ENCODE measurements at regions not wholly inside any gene's neighbourhood (a gene's known extent, or its start where the extent isn't known, plus 50 kb on each side); places are given as distances from the start of the nearest gene placed in this dataset.

DNA sequence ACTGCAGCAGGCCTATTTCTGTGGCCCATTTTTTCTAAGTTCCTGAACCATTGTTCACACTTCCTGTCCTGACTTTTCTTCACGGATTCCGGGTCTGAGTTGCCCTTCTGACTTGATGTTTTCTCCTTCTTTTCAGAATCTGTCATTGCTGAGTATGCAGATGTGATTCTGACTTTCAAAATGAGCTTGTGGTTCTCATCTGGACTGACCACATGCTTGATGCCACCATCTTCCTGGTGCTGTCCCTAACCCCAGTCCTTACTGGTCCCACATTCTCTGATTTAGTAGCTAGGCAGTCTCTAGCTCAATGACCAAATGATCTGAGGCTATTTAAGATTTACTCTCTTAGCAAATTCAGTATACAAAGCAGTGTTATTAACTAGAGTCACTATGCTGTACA lies 822.3 kb upstream of the TENM3 start:
- Histone ChIP-seq H3K9me3 (ENCODE audit: low read length) (no peaks in the 10 kb centered on the region), H3K36me3 (ENCODE audit: insufficient read depth, low read length) (no peaks in the 10 kb centered on the region), H3K4me3 (ENCODE audit: low read length) (no peak overlapping the region), H3K27me3 (ENCODE audit: insufficient read depth, low read length, poor library complexity, severe bottlenecking) (no peaks in the 10 kb centered on the region), H3K27ac (ENCODE audit: low read depth, low read length) (no peak overlapping the region), H3K4me1 (ENCODE audit: insufficient read depth, low read length) (no peaks in the 10 kb centered on the region)
- no peaks in the 10 kb centered on the region for H3K36me3 Mint-ChIP-seq
- ChIA-PET CTCF (no interaction called here), POLR2A (no interaction called here)
- no peak for DNase-seq
- H3K27ac Mint-ChIP-seq: no peak overlapping the region
- peaks cover 3 to 14% (median 8%) of the 10 kb centered on the region in 5 donors for H3K9me3 Mint-ChIP-seq
- no peak overlapping the region for H3K4me3 Mint-ChIP-seq
- no peaks in the 10 kb centered on the region for H3K27me3 Mint-ChIP-seq
- H3K4me1 Mint-ChIP-seq: no peaks in the 10 kb centered on the region

DNA sequence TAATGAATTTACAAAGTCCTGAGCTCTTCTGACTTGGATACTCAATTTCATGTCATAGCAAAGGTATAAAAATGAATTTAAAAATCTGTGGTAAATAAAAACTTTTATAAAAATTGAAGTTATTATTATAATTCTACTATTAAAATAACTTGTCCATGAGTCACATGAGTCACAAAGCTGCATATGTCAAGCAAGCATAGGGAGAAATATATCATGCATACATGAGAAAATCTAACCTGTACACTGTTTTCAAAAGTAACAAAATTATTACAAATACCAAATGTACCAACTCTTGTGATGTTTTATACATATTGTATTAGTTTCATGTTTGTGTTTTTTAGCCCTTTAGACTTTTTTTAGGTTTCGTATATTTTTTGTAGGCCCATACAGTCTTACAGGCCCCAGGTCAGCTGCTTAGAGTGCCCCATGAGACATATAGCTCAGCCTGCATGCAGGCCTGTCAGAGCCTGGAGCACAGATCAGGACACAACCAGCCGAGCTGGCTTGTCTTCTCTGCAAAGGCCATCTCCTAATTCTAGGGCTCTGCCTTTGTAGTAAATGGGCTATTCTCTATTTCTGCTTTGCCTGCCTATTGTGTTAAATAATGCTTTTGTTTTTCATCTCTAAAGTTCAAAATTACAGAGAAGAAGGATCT lies 818.7 kb upstream of the TENM3 start:
- Histone ChIP-seq H3K4me1 (ENCODE audit: insufficient read depth, low read length) (no peaks in the 10 kb centered on the region), H3K27ac (ENCODE audit: low read depth, low read length) (no peak overlapping the region), H3K9me3 (ENCODE audit: low read length) (no peaks in the 10 kb centered on the region), H3K36me3 (ENCODE audit: insufficient read depth, low read length) (no peaks in the 10 kb centered on the region), H3K27me3 (ENCODE audit: insufficient read depth, low read length, poor library complexity, severe bottlenecking) (no peaks in the 10 kb centered on the region), H3K4me3 (ENCODE audit: low read length) (no peak overlapping the region)
- Mint-ChIP-seq H3K9me3 (peaks cover 3 to 18% (median 8%) of the 10 kb centered on the region in 5 donors), H3K36me3 (no peaks in the 10 kb centered on the region), H3K27me3 (no peaks in the 10 kb centered on the region), H3K4me1 (no peaks in the 10 kb centered on the region), H3K4me3 (no peak overlapping the region), H3K27ac (no peak overlapping the region)
- ChIA-PET CTCF (no interaction called here), POLR2A (no interaction called here)
- no peak for DNase-seq

DNA sequence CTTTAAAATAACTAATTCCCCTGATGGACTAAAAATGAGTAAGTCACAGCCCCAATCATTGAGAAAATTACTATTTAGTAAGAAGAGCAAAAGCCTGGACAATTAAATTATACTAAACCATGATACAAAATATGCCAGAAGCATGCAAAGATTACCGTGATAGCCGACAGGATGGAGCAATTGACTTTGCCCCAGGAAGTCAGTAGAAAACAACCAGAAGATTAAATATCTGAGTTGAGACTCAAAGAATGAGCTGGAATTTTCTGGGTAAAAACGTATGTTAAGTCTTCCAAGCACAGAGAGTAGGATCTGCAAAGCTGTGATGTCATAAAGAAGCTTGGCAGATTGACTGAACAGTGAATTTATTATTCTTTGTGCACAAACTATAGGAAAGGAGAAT lies 816.1 kb upstream of the TENM3 start:
- Mint-ChIP-seq H3K4me1 (no peaks in the 10 kb centered on the region), H3K9me3 (peaks cover 3 to 14% (median 9%) of the 10 kb centered on the region in 5 donors), H3K27ac (no peak overlapping the region), H3K27me3 (no peaks in the 10 kb centered on the region), H3K4me3 (no peak overlapping the region), H3K36me3 (no peaks in the 10 kb centered on the region)
- POLR2A ChIA-PET: no interaction called here
- no peak overlapping the region for H3K27ac ChIP-seq (ENCODE audit: low read depth, low read length)
- H3K36me3 ChIP-seq (ENCODE audit: insufficient read depth, low read length): no peaks in the 10 kb centered on the region
- DNase-seq: no peak
- H3K4me1 ChIP-seq (ENCODE audit: insufficient read depth, low read length): no peaks in the 10 kb centered on the region
- no peaks in the 10 kb centered on the region for H3K9me3 ChIP-seq (ENCODE audit: low read length)
- no peaks in the 10 kb centered on the region for H3K27me3 ChIP-seq (ENCODE audit: insufficient read depth, low read length, poor library complexity, severe bottlenecking)
- CTCF ChIA-PET: no interaction called here
- no peak overlapping the region for H3K4me3 ChIP-seq (ENCODE audit: low read length)

DNA sequence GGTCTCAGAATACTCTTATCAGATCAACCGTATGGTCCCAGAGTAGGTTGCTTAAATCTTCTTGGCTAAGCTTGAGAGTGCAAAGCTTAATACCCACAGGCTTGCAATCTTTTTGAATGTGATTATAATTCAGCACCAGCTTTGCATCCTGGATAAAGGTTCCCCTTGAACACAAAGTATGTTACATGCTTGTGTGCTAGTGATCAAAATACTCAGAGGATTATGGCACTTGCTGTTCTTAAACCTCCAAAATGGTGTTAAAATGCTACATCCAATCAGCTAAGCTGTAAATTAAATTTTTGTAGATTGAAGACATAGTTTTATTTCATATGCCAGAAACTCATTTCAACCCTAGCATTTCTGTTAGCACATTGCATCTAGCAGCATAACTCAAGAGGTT lies 812.2 kb upstream of the TENM3 start:
- Histone ChIP-seq H3K4me1 (ENCODE audit: insufficient read depth, low read length) (no peaks in the 10 kb centered on the region), H3K4me3 (ENCODE audit: low read length) (no peak overlapping the region), H3K36me3 (ENCODE audit: insufficient read depth, low read length) (no peaks in the 10 kb centered on the region), H3K9me3 (ENCODE audit: low read length) (no peaks in the 10 kb centered on the region), H3K27me3 (ENCODE audit: insufficient read depth, low read length, poor library complexity, severe bottlenecking) (no peaks in the 10 kb centered on the region), H3K27ac (ENCODE audit: low read depth, low read length) (no peak overlapping the region)
- Mint-ChIP-seq H3K4me1 (no peaks in the 10 kb centered on the region), H3K36me3 (no peaks in the 10 kb centered on the region), H3K4me3 (no peak overlapping the region), H3K27ac (no peak overlapping the region), H3K9me3 (peaks cover 0 to 7% (median 4%) of the 10 kb centered on the region in 5 donors), H3K27me3 (no peaks in the 10 kb centered on the region)
- CTCF ChIA-PET: no interaction called here
- POLR2A ChIA-PET: no interaction called here
- no peak for DNase-seq

DNA sequence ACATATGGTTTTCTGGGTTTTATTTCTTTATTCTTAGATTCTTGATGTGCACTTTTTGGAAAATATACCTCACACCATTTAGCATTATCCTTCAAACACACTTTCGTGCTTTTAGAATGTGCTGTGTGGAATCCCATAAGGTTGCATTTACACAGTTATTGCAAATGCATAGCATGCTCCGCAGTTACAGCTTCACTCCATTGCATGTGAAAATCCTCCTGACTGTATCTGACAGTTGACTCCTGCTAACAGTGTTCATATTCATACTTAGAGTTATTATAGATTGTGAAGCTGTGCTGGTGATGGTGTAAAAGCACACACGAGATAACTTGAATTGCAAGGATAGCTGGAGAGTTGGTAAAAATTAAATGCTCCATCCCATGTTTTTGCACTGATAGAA lies 811.5 kb upstream of the TENM3 start:
- no peaks in the 10 kb centered on the region for H3K4me1 ChIP-seq (ENCODE audit: insufficient read depth, low read length)
- no peaks in the 10 kb centered on the region for H3K27me3 ChIP-seq (ENCODE audit: insufficient read depth, low read length, poor library complexity, severe bottlenecking)
- H3K4me3 ChIP-seq (ENCODE audit: low read length): no peak overlapping the region
- H3K9me3 ChIP-seq (ENCODE audit: low read length): no peaks in the 10 kb centered on the region
- CTCF ChIA-PET: no interaction called here
- no peak overlapping the region for H3K27ac ChIP-seq (ENCODE audit: low read depth, low read length)
- H3K36me3 ChIP-seq (ENCODE audit: insufficient read depth, low read length): no peaks in the 10 kb centered on the region
- H3K36me3 Mint-ChIP-seq: no peaks in the 10 kb centered on the region
- H3K27me3 Mint-ChIP-seq: no peaks in the 10 kb centered on the region
- H3K27ac Mint-ChIP-seq: no peak overlapping the region
- POLR2A ChIA-PET: no interaction called here
- no peak for DNase-seq
- no peak overlapping the region for H3K4me3 Mint-ChIP-seq
- H3K9me3 Mint-ChIP-seq: peaks cover 0 to 7% (median 4%) of the 10 kb centered on the region in 5 donors
- H3K4me1 Mint-ChIP-seq: no peaks in the 10 kb centered on the region

DNA sequence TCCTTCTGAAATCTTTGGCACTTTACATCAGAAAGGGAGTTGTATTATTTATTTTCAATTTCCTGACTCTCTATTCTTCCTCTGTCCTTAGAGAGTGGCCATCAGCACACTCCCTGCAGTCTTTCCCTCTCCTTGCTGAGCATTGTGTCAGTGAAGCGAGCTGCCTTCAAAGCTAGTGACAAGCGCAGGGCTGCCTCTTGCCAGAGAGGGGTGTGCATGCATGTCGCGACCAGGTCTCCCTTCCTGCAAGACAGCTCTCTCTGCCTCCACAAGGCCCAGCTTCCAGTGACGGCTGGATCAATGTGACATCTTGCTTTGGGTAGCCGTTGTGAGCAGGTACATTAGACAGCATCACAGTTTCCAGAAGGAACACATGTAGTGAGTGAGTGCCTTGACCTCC lies 810.9 kb upstream of the TENM3 start:
- Mint-ChIP-seq H3K4me3 (no peak overlapping the region), H3K4me1 (no peaks in the 10 kb centered on the region), H3K27ac (no peak overlapping the region), H3K36me3 (no peaks in the 10 kb centered on the region), H3K27me3 (no peaks in the 10 kb centered on the region), H3K9me3 (peaks cover 2 to 7% (median 4%) of the 10 kb centered on the region in 5 donors)
- CTCF ChIA-PET: no interaction called here
- Histone ChIP-seq H3K27ac (ENCODE audit: low read depth, low read length) (no peak overlapping the region), H3K27me3 (ENCODE audit: insufficient read depth, low read length, poor library complexity, severe bottlenecking) (no peaks in the 10 kb centered on the region), H3K36me3 (ENCODE audit: insufficient read depth, low read length) (no peaks in the 10 kb centered on the region), H3K9me3 (ENCODE audit: low read length) (no peaks in the 10 kb centered on the region), H3K4me1 (ENCODE audit: insufficient read depth, low read length) (no peaks in the 10 kb centered on the region), H3K4me3 (ENCODE audit: low read length) (no peak overlapping the region)
- DNase-seq: no peak
- POLR2A ChIA-PET: no interaction called here

DNA sequence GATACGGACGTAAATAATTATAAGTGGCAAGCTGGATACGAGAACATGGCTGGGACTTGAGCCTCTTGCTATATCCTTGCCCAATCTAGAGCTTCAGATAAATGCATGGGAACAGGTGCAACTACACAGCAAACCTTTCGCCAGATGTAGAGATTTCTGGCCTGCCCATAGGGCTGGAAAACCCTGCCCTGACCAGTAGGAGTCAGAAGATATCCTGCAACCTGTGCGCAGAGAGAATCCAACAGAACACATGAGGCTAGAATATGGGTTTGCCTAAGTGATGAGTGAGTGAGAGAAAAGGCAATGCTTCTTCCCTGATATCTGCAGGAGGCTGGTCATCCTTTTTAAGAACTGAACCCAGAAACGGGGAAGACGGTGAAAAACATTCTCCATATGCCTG lies 805.3 kb upstream of the TENM3 start:
- POLR2A ChIA-PET: no interaction called here

DNA sequence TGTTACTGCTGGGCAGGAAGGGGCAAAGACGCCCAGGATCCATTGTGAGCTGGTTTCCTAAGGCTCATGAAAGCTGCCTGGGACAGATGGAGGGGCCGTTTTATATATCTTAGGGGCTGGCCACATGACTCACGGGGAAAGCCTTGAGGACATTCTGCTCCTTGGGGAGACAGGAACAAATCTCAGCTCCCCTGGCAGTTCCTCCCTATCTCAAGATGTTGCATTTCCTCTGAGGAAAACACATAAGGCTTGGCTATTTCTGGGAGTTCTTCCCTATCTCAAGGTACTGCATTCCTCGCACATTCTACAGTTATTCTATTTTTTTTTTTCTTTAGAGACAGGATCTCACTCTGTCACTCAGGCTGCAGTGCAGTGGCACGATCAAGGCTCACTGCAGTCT lies 804.6 kb upstream of the TENM3 start:
- H3K4me1 ChIP-seq (ENCODE audit: insufficient read depth, low read length): no peaks in the 10 kb centered on the region
- H3K4me1 Mint-ChIP-seq: no peaks in the 10 kb centered on the region
- no peak overlapping the region for H3K27ac Mint-ChIP-seq
- H3K27me3 ChIP-seq (ENCODE audit: insufficient read depth, low read length, poor library complexity, severe bottlenecking): no peaks in the 10 kb centered on the region
- no peak for DNase-seq
- H3K9me3 ChIP-seq (ENCODE audit: low read length): no peaks in the 10 kb centered on the region
- H3K4me3 Mint-ChIP-seq: no peak overlapping the region
- H3K36me3 ChIP-seq (ENCODE audit: insufficient read depth, low read length): no peaks in the 10 kb centered on the region
- CTCF ChIA-PET: no interaction called here
- H3K27me3 Mint-ChIP-seq: no peaks in the 10 kb centered on the region
- POLR2A ChIA-PET: no interaction called here
- H3K27ac ChIP-seq (ENCODE audit: low read depth, low read length): no peak overlapping the region
- H3K9me3 Mint-ChIP-seq: peaks cover 0 to 7% (median 3%) of the 10 kb centered on the region in 5 donors
- no peak overlapping the region for H3K4me3 ChIP-seq (ENCODE audit: low read length)
- H3K36me3 Mint-ChIP-seq: no peaks in the 10 kb centered on the region

More for the DNA sequence above, 805.3 kb upstream of the TENM3 start:
- Mint-ChIP-seq H3K27me3 (no peaks in the 10 kb centered on the region), H3K27ac (no peak overlapping the region), H3K9me3 (peaks cover 0 to 7% (median 3%) of the 10 kb centered on the region in 5 donors), H3K36me3 (no peaks in the 10 kb centered on the region), H3K4me1 (no peaks in the 10 kb centered on the region), H3K4me3 (no peak overlapping the region)
- H3K9me3 ChIP-seq (ENCODE audit: low read length): no peaks in the 10 kb centered on the region
- DNase-seq: no peak
- no peak overlapping the region for H3K4me3 ChIP-seq (ENCODE audit: low read length)
- no peaks in the 10 kb centered on the region for H3K36me3 ChIP-seq (ENCODE audit: insufficient read depth, low read length)
- H3K27me3 ChIP-seq (ENCODE audit: insufficient read depth, low read length, poor library complexity, severe bottlenecking): no peaks in the 10 kb centered on the region
- CTCF ChIA-PET: no interaction called here
- no peak overlapping the region for H3K27ac ChIP-seq (ENCODE audit: low read depth, low read length)
- no peaks in the 10 kb centered on the region for H3K4me1 ChIP-seq (ENCODE audit: insufficient read depth, low read length)

DNA sequence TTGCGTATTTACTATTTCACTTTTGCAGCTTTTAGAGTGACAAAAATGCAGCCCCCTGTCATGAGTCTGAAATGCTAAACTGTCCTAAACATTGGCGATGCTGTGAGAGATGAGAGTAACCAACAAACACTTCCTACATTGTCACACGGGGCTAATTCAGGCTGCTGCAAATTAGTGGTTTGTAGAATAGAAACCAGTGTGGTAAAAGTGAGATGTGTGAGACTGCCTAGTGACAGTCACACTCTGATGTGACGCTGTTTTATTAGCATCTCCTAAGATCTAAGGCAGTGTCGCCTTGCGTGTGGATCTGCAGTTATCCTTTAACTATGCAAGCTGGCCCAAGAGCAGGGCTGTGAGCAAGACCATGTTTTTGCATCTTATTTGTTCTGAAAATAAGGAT lies 800.2 kb upstream of the TENM3 start:
- Mint-ChIP-seq H3K4me1 (no peaks in the 10 kb centered on the region), H3K27me3 (no peaks in the 10 kb centered on the region), H3K4me3 (no peak overlapping the region), H3K9me3 (peaks cover 1 to 7% (median 5%) of the 10 kb centered on the region in 5 donors), H3K36me3 (no peaks in the 10 kb centered on the region), H3K27ac (no peak overlapping the region)
- CTCF ChIA-PET: no interaction called here
- Histone ChIP-seq H3K36me3 (ENCODE audit: insufficient read depth, low read length) (no peaks in the 10 kb centered on the region), H3K4me3 (ENCODE audit: low read length) (no peak overlapping the region), H3K27ac (ENCODE audit: low read depth, low read length) (no peak overlapping the region), H3K27me3 (ENCODE audit: insufficient read depth, low read length, poor library complexity, severe bottlenecking) (no peaks in the 10 kb centered on the region), H3K4me1 (ENCODE audit: insufficient read depth, low read length) (no peaks in the 10 kb centered on the region), H3K9me3 (ENCODE audit: low read length) (no peaks in the 10 kb centered on the region)
- POLR2A ChIA-PET: no interaction called here
- DNase-seq: no peak
